Muscle of back (tissue), 3 donors: ENCODE measurements at regions not wholly inside any gene's neighbourhood (a gene's known extent, or its start where the extent isn't known, plus 50 kb on each side); places are given as distances from the start of the nearest gene placed in this dataset.
A peak's percentile ranks its signal among the peaks of the same experiment; 100 is the strongest.

Source experiments
- DNase-seq, 3 donors: peaks; one replicate each; pipeline versions ENCODE4 v3.0.0 to v3.0.0-alpha.2; 2013

DNA sequence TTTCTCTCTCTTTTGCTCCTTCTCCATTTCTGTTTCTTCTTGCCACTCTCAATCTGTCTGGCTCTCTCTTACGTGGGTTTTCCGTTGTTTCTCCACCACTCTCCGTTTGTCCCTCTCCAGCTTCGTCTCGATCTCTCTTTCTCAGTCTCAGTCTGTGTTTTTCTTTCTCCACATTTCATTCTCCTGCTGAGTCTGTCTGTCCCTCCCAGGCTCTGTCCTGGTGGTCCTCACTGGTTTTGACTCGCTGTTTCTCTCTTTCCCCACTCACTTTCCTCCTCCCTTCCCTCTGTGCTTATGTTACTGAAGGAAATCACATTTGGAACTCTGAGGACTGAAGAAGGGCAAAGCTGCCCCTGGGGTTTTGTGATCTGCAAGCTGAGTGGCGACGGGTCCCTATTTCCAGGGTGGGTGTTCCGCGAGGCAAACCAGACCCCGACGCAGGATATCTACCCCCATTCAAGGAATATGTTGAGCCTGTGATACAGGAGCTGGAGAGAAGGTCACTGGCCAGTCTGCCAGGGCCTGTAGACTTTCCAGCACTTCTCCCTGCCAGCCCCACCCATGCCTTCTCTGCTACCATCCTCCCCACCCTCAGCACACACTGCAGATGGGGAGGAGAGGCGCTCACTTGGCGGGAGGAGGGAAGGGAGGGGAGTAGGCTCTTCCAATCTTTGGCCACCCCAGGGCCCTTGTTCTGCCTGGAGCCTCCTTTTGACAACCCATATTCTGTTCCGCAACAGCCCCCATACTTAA is 102.7 kb upstream of the MAP1LC3B2 start:
- peak in 1 of 3 donors; percentile 54 for DNase-seq

DNA sequence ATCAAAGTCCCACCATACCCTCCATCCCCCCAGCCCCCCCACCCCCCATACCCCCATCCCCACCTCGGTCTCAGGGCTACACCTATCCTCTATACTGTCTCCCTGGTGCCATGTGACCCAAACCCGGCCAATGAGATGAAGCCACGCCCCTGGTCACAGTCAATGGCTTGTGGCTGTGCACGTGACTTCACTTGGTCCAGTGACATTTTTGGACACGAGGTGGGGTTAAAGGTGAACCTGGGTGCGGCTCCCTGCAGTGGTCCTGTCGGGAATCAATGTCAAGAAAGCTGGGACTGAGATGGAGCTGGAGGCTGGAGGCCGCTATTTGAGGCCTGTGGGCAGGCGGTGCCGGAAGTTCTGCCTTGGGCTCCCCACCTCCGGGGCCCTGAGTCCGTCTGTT is 100.7 kb upstream of the MAP1LC3B2 start:
- DNase-seq: no peak

DNA sequence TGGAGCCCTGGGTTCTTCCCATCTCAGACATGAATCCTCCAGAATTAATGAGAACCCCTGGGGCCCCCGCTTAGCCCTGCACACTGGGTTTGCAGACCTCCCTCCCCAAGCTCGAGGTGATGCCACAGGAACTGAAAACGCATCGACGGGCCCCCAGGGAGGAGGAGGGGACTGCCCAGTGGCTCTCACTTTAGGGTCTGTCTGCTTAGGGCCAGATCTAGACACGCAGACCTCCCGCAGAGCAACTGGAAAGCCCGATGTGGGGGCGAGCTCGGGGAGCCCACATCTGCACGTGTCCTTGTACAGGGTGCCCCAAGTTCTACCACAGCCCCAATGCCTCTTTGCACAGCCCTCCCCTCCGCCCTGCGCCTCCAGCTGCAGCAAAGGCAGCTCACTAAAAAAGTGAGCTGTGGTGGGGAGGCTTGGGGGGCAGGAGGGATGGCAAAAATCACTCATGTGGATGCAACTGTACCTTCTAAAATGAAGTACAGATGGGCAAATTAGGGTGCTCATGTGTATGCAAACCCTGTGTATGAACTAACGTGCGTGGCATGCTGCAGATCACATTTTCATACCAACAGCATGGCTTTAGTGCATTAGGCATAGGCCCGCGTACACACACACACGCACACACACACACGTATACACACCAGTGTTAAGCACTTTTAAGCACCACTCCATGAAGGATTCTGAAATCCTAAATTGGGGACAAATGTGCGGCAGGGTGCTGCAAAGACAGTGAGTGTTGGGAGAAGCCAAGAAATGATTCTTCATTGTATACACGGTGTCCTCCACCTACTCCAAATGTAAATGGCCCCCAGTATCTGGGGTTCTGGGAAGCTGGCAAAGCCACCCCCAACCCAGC is 99.9 kb upstream of the MAP1LC3B2 start:
- no peak for DNase-seq

DNA sequence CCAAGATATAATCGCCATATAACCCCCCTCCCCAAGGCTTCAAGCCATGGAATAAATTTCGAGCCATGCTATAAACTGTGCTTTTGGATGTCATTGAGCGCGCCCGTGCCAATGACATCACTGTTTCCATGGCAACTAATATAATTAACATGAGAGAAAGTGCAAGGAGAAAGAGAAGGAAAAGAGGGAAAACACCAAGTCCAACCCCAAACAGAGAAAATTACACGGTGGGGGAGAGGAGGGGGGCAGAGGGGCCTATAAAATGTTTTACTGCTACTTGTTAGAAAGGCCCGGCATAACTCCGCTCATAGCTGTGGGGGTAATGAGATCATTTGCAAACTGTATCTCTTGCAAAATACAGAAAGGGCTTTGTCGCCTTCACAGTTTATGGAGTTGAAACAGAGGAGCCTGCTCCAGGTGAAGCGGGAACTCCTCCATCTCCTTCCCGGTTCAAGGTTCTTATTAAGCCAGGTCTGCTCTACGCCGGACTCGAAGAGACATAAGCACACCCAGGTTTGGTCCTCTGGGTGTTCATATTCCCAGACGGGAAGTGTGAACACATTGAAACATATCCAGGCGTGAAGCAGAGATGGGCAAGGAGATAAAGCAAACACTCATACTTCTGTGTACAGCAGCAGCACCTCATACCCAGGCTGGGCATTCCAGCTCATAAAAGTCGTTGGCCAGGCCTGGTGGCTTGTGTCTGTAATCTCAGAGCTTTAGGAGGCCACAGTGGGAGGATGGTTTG is 99.1 kb upstream of the MAP1LC3B2 start:
- peak in 2 of 3 donors; percentile 66 to 85 for DNase-seq

DNA sequence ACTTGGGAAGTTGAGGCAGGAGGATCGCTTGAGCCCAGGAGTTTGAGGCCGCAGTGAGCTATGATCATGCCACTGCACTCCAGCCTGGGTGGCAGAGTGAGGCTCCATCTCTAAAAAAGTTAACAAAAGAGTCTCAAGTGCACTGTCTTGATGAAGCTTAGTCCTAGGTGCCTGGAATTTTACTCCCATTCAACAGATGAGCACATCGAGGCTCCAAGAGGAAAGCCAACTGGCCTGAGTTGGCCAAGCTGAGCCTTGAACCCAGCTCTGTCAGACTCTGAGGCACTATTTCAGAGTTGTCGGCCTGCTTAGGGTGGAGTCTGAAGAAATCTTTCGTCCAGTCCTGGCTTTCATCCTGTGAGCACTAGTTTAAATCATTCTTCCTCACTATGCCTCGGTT is 98.1 kb upstream of the MAP1LC3B2 start:
- no peak for DNase-seq

DNA sequence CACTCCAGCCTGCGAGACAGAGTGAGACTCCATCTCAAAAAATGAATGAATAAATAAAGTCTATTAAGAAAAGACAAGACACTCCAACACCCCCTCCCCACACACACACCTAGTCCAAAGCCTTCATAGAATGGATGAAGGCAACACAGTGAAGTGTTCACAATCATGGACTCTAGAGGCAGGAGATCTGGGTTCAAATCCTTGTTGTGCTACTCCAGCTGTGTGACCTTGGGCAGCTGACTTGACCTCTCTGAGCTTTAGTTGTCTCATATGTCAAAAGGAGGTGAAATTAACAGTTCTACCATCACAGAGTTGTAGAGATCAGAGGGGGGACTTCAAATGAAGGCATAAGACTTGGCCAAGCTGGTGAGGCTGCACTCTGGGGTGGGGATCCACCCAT is 95.8 kb upstream of the MAP1LC3B2 start:
- DNase-seq: no peak

DNA sequence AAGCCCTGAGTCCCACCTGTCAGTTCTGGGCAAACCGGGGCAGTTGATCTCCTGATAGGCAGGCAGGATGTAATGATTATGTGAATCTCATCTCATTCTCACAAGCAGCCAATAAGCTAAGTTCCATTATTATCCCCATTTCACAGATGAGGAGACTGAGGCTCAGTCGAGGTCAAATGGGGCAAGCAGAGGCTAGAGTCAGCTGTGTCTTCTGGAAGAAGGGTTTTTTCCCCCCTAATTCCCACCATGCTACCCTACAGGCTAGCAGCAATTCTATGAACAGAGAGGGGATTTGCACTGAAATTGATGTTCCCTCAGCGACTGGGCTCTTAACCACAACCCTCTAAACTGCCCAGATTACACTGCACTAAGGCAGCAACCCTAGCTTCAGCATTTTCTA is 93.8 kb upstream of the MAP1LC3B2 start:
- no peak for DNase-seq

DNA sequence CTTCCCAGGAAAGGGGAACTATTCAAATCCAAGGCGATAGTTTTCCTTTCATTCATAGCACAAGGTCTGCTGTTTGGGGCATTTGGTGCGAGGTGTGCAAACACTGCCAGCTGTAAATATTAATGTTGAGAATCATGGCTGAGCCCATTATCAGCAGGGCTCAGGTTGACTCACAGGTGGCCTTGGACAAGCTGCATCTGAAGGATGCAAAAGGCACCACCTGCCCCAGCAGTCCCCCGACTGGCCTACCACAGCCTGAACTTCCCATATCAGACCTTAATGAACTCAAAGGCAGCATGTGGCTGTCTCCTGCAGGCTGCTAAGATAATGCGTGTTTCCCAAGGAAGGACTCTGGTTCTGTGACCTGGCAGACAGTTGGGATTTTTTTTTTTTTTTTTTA is 93.3 kb upstream of the MAP1LC3B2 start:
- DNase-seq: no peak

DNA sequence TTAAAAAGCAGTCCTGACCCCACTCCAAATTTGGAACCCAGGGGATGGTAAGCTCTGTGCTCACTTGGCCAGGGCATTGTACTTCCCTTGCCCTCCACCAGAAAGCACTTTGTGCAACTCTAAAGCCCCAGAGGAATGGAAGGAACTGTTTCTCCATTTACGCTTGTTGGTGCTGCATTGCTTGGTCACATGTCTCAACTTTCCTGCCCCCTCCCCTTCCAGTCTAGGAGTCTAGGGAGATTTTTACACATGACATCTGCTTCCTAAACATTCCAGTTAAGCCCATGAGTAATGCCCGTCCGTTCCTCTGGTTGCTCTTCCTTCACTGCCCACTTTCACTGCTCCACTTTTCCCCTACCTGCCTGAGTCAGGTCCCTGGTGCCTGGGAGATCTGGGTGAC is 92.6 kb upstream of the MAP1LC3B2 start:
- DNase-seq: peak in 1 of 3 donors; percentile 40

DNA sequence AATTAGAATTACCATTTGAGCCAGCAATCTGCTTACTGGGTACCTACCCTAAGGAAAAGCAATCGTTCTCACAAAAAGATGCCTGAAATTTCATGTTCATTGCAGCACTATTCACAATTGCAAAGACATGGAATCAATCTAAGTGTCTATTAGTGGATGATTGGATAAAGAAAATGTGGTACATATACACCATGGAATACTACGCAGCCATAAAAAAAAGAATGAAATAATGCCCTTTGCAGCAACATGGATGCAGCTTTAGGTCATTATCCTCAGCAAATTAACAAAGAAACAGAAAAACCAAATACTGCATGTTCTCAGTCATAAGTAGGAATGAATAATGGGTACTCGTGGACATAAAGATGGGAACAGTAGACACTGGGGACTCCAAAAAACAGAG is 89.8 kb upstream of the MAP1LC3B2 start:
- DNase-seq: no peak

DNA sequence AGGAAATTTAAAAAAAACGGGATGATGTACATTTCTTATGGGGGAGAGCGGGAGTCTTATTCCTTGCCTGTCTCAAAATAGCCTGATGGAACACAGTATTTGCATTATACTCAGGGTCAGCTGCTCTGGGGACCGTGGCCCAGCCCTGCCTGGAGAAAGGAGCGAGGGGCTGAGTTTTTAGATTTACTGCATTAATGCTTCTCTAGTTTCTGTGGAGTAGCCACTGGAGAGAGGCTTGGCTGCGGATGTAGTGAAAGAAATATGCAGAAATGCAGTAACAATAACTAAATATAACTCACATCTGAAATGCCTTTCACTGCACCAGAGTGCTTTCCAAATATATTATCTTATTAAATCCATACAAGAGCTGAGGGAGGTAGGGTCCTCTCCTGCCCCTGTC is 87.6 kb upstream of the MAP1LC3B2 start:
- peak; percentile 54 to 95 (median 80) for DNase-seq

DNA sequence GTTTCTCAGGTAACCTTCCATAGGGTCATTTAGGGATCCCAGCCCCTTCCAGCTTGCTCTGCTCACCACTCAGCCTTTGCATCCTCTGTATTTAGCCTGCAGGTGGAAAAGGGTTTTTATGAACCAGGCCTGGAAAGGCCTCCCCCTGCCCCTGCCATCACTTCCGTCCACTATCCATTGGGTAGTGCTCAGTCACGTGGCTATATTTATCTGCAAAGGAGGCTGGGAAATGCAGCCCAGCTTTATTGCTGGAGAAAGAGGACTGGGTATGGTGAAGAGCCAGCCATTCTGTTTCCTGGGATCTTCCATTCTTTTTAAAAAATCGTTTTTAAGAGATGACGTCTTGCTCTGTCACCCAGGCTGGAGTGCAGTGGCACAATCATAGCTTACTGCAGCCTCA is 87.0 kb upstream of the MAP1LC3B2 start:
- DNase-seq: no peak

DNA sequence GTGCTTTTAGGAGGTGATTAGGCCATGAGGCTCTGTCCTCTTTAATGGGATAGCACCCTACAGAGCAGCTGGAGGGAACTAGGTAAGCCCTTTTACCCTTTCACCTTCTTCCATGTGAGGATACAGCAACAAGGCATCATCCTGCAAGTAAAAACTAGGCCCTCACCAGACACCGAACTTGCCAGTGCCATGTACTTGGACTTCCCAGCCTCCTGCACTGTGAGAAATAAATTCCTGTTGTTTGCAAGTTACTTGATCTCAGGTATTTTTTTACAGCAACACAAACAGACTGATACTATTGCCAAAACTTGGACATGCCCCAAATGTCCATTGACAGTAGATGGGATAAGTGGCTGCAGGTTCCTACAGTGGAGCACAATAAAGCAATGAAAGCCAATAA is 85.8 kb upstream of the MAP1LC3B2 start:
- no peak for DNase-seq

DNA sequence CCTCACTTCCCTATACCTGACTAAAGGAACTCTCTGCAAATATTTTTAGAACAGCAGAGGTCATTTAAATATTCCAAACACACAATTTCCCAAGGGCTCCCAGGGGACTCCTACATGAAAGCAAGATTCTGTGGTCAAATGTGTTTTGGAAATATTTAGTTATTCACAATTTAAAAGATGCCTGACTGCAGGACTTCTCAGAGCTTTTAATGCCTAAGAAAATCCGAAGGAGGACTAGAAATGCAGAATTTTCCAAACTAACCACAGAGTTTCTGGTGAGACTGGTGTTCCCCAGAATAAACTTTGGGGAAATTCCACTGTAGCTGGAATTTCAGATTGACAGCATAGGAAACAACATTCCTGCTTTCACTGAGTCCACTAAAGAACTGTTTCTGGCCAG is 84.8 kb upstream of the MAP1LC3B2 start:
- no peak for DNase-seq

DNA sequence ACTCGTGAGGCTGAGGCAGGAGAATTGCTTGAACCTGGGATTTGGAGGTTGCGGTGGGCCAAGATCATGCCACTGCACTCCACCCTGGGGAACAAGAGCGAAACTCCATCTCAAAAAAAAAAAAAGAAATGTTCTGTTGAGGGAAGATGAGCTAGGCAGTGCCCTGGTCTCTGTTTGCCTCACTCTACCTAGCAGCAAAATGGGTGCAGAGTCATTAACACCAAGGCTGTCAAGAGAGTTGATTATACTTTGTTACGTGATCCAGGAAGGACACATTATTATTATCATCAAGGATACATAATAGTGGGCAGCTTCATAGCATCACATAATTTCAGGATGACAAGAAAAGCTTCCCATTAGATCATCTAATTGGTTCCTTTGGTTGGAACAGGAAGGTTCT is 84.3 kb upstream of the MAP1LC3B2 start:
- DNase-seq: no peak

DNA sequence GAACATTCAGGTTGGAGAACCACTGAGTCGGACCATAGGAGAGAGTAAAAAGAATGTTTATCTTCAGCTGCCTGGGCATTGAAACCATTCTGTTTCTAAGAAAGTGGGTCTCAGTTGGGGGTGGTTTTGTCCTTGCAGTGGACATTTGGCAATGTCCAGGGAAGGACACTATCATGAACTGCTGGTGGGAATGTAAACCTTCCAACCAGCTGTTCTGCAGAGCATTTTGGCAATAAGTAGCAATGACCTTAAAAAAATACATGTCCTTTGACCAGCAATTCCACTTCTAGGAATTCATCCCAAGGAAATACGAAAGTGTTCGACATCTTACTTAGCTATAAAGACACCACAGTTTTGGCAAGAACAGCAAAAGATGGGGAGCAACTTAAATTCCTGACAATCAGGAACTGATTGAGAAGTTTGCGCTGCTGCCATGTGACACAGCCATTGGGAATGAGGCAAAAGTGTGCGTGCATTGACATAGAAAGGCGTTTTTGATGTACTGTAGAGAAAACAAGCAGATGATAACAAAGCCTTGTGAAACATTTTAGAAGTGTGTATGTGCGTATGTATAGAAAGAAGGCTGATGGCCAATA is 82.9 kb upstream of the MAP1LC3B2 start:
- peak in 1 of 3 donors; percentile 46 for DNase-seq

DNA sequence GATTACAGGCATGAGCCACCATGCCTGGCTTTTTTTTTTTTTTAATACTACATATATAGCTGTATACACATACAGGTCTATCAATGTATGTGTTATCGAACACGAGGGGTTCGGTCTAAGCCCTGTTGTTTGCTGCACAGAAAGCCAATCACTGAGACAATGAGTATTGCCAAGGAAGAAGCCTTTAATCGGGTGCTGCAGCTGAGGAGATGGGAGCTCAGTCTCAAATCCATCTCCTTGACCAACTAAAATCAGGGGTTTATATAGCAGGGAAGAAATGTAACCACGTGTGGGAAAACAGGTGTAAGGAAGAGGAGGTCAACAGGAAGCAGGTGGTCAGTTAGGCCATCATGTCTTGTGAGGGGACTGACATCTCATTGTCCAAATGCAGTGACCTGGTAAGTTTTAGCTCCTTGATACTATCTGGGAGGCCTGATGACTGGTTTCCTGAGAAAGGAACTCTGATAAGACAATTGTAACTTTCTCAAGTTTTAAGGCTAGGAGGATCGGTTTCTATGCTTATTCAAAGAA is 80.9 kb upstream of the MAP1LC3B2 start:
- DNase-seq: no peak

DNA sequence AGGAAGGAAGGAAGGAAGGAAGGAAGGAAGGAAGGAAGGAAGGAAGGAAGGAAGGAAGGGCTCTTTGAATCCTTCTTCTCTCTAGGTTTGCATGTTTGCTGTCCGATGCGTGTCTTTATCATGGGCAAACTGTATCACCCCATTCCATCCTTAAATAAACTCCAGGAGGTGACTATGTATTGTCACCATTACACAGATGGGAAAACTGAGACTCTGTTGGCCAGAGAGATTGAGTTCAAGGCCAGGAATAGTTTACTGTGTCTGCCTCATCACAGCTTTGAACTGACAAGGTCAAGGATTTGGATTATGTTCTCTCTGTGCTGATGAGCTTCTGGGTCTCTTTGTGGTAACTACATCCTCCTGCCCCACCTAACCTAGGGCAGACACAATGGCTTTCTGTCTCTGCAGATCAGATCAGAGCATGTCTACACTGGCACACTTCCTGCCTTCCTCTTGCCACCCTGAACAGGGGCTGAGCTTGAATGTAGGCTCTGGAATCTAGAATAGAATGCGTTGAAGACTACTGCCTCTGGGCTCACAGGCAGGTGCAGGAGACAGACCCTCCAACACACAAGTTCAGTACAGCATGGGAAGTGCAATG is 78.9 kb upstream of the MAP1LC3B2 start:
- DNase-seq: no peak

DNA sequence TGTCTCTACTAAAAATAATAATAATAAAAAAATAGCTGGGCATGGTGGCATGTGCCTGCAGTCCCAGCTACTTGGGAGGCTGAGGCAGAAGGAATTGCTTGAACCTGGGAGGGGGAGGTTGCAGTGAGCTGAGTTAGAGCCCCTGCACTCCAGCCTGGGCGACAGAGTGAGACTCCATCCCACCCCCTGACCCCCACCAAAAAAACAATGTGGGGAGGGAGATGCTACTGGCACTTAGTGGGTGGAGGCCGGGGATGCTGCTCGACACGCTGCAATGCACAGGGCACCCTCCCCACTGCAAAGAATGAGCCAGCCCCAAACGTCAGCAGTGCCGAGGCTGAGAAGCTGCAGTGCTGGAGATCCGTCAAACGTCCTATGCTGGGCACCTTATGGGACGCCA is 77.5 kb upstream of the MAP1LC3B2 start:
- no peak for DNase-seq

DNA sequence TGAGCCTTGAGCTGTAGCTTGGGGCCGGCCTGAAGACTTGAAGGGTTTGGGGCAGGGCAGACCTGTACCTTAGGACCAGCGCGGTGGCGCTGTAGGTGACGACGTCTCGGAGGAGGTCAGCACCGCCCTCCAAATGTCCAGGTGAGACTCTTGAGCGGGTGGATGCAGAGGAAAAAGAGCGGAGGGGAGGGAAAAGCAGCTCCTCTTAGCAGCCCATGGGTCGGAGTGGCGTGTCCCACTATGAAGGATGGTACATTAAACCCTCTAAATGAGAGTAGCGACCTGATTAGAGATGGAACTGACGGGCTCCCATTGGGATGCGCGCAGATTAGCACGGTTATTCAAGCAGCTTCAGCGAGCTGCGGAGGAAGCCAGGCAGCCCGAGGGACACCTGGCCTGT is 77.0 kb upstream of the MAP1LC3B2 start:
- no peak for DNase-seq

DNA sequence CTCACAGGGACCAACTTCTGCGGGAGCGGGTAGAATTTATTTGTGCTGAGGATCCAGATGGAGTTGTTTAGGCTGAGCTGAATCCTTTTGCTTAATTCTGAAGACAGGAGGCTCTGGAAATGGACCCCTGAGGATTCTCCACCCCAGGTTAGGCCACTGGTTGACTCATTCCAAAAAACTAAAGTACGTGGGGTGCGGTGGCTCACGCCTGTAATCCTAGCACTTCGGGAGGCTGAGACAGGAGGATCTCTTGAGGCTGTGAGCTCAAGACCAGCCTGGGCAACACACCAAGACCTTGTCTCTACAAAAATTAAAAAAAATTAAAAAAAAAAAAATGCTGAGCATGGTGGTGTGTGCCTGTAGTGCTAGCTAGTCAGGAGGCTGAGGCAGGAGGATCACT is 76.3 kb upstream of the MAP1LC3B2 start:
- DNase-seq: peak in 1 of 3 donors; percentile 44
